Endothelial cell of umbilical vein (primary cell): ENCODE measurements at regions not wholly inside any gene's neighbourhood (a gene's known extent, or its start where the extent isn't known, plus 50 kb on each side); places are given as distances from the start of the nearest gene placed in this dataset.

ENCODE experiments used
- BruUV-seq: library from RNA; stranded (reverse); fragments of 400-500 nt; replicated peaks from 2 replicates; lab custom pipeline; 2021; lab: Mats Ljungman, UMichigan
- CTCF ChIA-PET: fragments of 300-600, 350-600 bp; sonication (Branson Sonifier 250); formaldehyde crosslinking; loops from one replicate; lab custom pipeline; 2021; ENCODE audit warnings: antibody characterized with exemption, inconsistent platforms; lab: Charles Lee
- POLR2A ChIA-PET: fragments of 300-600, 350-600 bp; sonication (Branson Sonifier 250); formaldehyde crosslinking; loops from one replicate; lab custom pipeline; 2021; ENCODE audit warnings: antibody characterized with exemption, inconsistent platforms; lab: Charles Lee
- DNase-seq: peaks from one replicate; pipeline ENCODE4 v3.0.0-alpha.2; 2011; ENCODE audit warnings: low read depth, low spot score
- FAIRE-seq: peaks from 2 replicates; lab custom pipeline; 2011; peaks lifted over from hg19 to GRCh38; lab: Jason Lieb, UNC
- H2AFZ ChIP-seq: 2 replicates; pipeline ENCODE4 v1.6.0; 2012; ENCODE audit warnings: low read depth, low read length, control low read depth, inconsistent platforms
- H3K27ac ChIP-seq: 2 replicates; pipeline ENCODE4 v1.5.1; 2011; ENCODE audit warnings: low read depth, mild to moderate bottlenecking, control low read depth, low read length, moderate library complexity; ENCODE audit not compliant: insufficient read depth
- H3K27me3 ChIP-seq, 2 experiments: 2 replicates each; pipeline versions ENCODE4 v1.6.0 to v1.6.1; 2011; ENCODE audit warnings: low read length in 2 of 2, mixed read lengths in 1 of 2; ENCODE audit not compliant: control insufficient read depth in 2 of 2, insufficient read depth in 2 of 2
- H3K36me3 ChIP-seq, 2 experiments: 2 replicates in 1 of 2; 3 replicates in 1 of 2; pipeline ENCODE4 v1.5.1; 2011; ENCODE audit warnings: low read length in 2 of 2, mild to moderate bottlenecking in 1 of 2, moderate library complexity in 1 of 2; ENCODE audit not compliant: control insufficient read depth in 2 of 2, insufficient read depth in 2 of 2; ENCODE audit errors: extremely low read depth in 1 of 2
- H3K4me1 ChIP-seq: 3 replicates; pipeline ENCODE4 v1.5.1; 2011; ENCODE audit warnings: mild to moderate bottlenecking, low read length; ENCODE audit not compliant: control insufficient read depth, insufficient read depth; ENCODE audit errors: extremely low read depth
- H3K4me2 ChIP-seq: 2 replicates; pipeline ENCODE4 v1.6.1; 2011; ENCODE audit warnings: low read length, control low read depth, mixed read lengths; ENCODE audit not compliant: insufficient read depth
- H3K4me3 ChIP-seq, 3 experiments: fragments of 200-600 bp in 1 of 3; sonication (generic), shearing (Covaris generic) in 1 of 3; replicated peaks in 1 of 3; 2 replicates each; pipeline ENCODE4 v1.5.1; 2011 to 2016; ENCODE audit warnings: control low read depth in 3 of 3, low read length in 3 of 3, mild to moderate bottlenecking in 2 of 3, inconsistent platforms in 1 of 3, low read depth in 1 of 3, moderate library complexity in 1 of 3; ENCODE audit not compliant: insufficient read depth in 1 of 3
- H3K79me2 ChIP-seq: 2 replicates; pipeline ENCODE4 v1.6.0; 2012; ENCODE audit warnings: low read length, inconsistent platforms; ENCODE audit not compliant: control insufficient read depth, insufficient read depth
- H3K9ac ChIP-seq: replicated peaks from 2 replicates; pipeline ENCODE3; 2011; ENCODE audit warnings: low read length, control low read depth; ENCODE audit not compliant: insufficient read depth; ENCODE audit errors: extremely low read depth
- H3K9me1 ChIP-seq: replicated peaks from 3 replicates; pipeline ENCODE4 v1.6.0; 2011; ENCODE audit warnings: mild to moderate bottlenecking, low read length; ENCODE audit not compliant: control insufficient read depth, insufficient read depth; ENCODE audit errors: extremely low read depth
- H3K9me3 ChIP-seq: replicated peaks from 2 replicates; pipeline ENCODE4 v1.5.1; 2012; ENCODE audit warnings: low read length, inconsistent platforms; ENCODE audit not compliant: control insufficient read depth, insufficient read depth
- H4K20me1 ChIP-seq: replicated peaks from 2 replicates; pipeline ENCODE3; 2011; ENCODE audit warnings: mild to moderate bottlenecking, low read length; ENCODE audit not compliant: control insufficient read depth, insufficient read depth; ENCODE audit errors: extremely low read depth
- EZH2 ChIP-seq: IDR thresholded peaks from 2 replicates; pipeline ENCODE4 v1.6.1; 2012; ENCODE audit warnings: borderline replicate concordance, low read depth, mild to moderate bottlenecking, moderate library complexity, low read length, inconsistent platforms; ENCODE audit not compliant: severe bottlenecking
- FOS ChIP-seq: IDR thresholded peaks from 2 replicates; pipeline ENCODE4 v1.6.1; 2011; ENCODE audit warnings: mild to moderate bottlenecking, low read length, moderate library complexity, borderline replicate concordance; ENCODE audit not compliant: insufficient read depth
- GATA2 ChIP-seq: IDR thresholded peaks from 2 replicates; pipeline ENCODE4 v1.7.0; 2011; ENCODE audit warnings: low read depth, mild to moderate bottlenecking, moderate library complexity, mixed read lengths, low read length; ENCODE audit not compliant: insufficient read length, insufficient read depth
- JUN ChIP-seq: IDR thresholded peaks from 2 replicates; pipeline ENCODE4 v1.6.1; 2011; ENCODE audit warnings: borderline replicate concordance, low read depth; ENCODE audit not compliant: insufficient read length, insufficient read depth
- MYC ChIP-seq: IDR thresholded peaks from one replicate; pipeline ENCODE4 v1.6.1; 2011; ENCODE audit warnings: mild to moderate bottlenecking, low read depth, low read length
- POLR2A ChIP-seq: IDR thresholded peaks from 2 replicates; pipeline ENCODE4 v1.6.1; 2012; ENCODE audit warnings: low read depth, mild to moderate bottlenecking, control low read depth, low read length
- POLR2AphosphoS5 ChIP-seq: IDR thresholded peaks from 2 replicates; pipeline ENCODE4 v1.6.1; 2012; ENCODE audit warnings: low read depth, mild to moderate bottlenecking, control low read depth, low read length, moderate library complexity; ENCODE audit not compliant: insufficient read depth
- dilution Hi-C: fragments of 300-500 bp; cut with MboI; formaldehyde crosslinking; loops from one replicate; pipeline ENCODE4 v1.15.0; 2019; ENCODE audit warnings: low sequenced_read_pairs; ENCODE audit not compliant: extremely low pct_ligation_motif_present
- intact Hi-C: fragments of 100-400 bp; cut with micrococcal nuclease; formaldehyde crosslinking; loops from one replicate; pipeline ENCODE4 v1.10.0; 2022
- TF ChIP-seq, protein P1 (sequence below): IDR thresholded peaks from 2 replicates; pipeline ENCODE4 v1.6.1; 2011; ENCODE audit not compliant: insufficient read depth, insufficient read length
- TF ChIP-seq, protein P2 (sequence below), 2 donors: IDR thresholded peaks; 1 replicate in 1 of 2; 2 replicates in 1 of 2; pipeline ENCODE4 v1.5.1; 2011; ENCODE audit warnings: low read length in 2 of 2, mild to moderate bottlenecking in 2 of 2, moderate library complexity in 2 of 2, control low read depth in 1 of 2, inconsistent platforms in 1 of 2, low read depth in 1 of 2; ENCODE audit not compliant: insufficient read depth in 1 of 2; ENCODE audit errors: extremely low read depth in 1 of 2

- no peak for FAIRE-seq
Measured at GRCh38 chr12:83198291-83199015, 511.7 kb downstream of the TMTC2 start.

More at GRCh38 chr12:83198291-83199015, 511.7 kb downstream of the TMTC2 start:
- TF ChIP-seq JUN: no peak
- no peak for TF ChIP-seq MYC
- TF ChIP-seq FOS: no peak
- TF ChIP-seq, protein P1, sequence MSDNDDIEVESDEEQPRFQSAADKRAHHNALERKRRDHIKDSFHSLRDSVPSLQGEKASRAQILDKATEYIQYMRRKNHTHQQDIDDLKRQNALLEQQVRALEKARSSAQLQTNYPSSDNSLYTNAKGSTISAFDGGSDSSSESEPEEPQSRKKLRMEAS: no peak
- no peak for TF ChIP-seq POLR2A
- no peak for TF ChIP-seq EZH2
- TF ChIP-seq GATA2: no peak
- TF ChIP-seq, protein P2, sequence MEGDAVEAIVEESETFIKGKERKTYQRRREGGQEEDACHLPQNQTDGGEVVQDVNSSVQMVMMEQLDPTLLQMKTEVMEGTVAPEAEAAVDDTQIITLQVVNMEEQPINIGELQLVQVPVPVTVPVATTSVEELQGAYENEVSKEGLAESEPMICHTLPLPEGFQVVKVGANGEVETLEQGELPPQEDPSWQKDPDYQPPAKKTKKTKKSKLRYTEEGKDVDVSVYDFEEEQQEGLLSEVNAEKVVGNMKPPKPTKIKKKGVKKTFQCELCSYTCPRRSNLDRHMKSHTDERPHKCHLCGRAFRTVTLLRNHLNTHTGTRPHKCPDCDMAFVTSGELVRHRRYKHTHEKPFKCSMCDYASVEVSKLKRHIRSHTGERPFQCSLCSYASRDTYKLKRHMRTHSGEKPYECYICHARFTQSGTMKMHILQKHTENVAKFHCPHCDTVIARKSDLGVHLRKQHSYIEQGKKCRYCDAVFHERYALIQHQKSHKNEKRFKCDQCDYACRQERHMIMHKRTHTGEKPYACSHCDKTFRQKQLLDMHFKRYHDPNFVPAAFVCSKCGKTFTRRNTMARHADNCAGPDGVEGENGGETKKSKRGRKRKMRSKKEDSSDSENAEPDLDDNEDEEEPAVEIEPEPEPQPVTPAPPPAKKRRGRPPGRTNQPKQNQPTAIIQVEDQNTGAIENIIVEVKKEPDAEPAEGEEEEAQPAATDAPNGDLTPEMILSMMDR (IDR thresholded peaks at IDR 0.05; ENCODE audit: extremely low read depth in 1 of 2, insufficient read depth in 1 of 2, low read depth in 1 of 2, low read length in 2 of 2): no peak
- TF ChIP-seq POLR2AphosphoS5: no peak
- no peak overlapping the region for H3K4me3 ChIP-seq
- H4K20me1 ChIP-seq: no peaks in the 10 kb centered on the region
- no peak overlapping the region for H3K4me2 ChIP-seq
- no peaks in the 10 kb centered on the region for H3K27me3 ChIP-seq
- H3K9me3 ChIP-seq: no peaks in the 10 kb centered on the region
- ChIA-PET CTCF (no interaction called here), POLR2A (no interaction called here)
- no peaks in the 10 kb centered on the region for H3K9me1 ChIP-seq
- no TSS peak for BruUV-seq
- dilution Hi-C loops: no loop called here
- no peaks in the 10 kb centered on the region for H3K79me2 ChIP-seq
- H3K9ac ChIP-seq: no peak overlapping the region
- H3K36me3 ChIP-seq: no peaks in the 10 kb centered on the region
- no peak overlapping the region for H3K27ac ChIP-seq
- no peak for DNase-seq
- no peaks in the 10 kb centered on the region for H3K4me1 ChIP-seq
- intact Hi-C loops: no loop called here
- H2AFZ ChIP-seq: no peak overlapping the region
